WTC11 (cell line): ENCODE measurements at regions not wholly inside any gene's neighbourhood (a gene's known extent, or its start where the extent isn't known, plus 50 kb on each side); places are given as distances from the start of the nearest gene placed in this dataset.

ENCODE experiments used
- ATAC-seq: fragments of 200-7000 bp; cut with Tn5 transposase; 2 replicates; pipeline ENCODE4 v1.10.0; 2021; ENCODE audit warnings: mild to moderate bottlenecking, moderate library complexity
- CTCF ChIA-PET: fragments of 300-600 bp; sonication (Branson Sonifier 250); formaldehyde crosslinking; loops from one replicate; lab custom pipeline; 2021; ENCODE audit warnings: antibody characterized with exemption; lab: Charles Lee
- POLR2A ChIA-PET: fragments of 350-600 bp; sonication (Branson Sonifier 250); formaldehyde crosslinking; loops from one replicate; lab custom pipeline; 2021; ENCODE audit warnings: antibody characterized with exemption; lab: Charles Lee
- DNase-seq: peaks from one replicate; pipeline ENCODE4 v3.0.0; 2021; ENCODE audit warnings: low spot score
- H3K27ac Mint-ChIP-seq: 2 replicates; pipeline ENCODE4 v1.8.0; 2021; ENCODE audit warnings: mixed read lengths
- H3K27me3 Mint-ChIP-seq: 2 replicates; pipeline ENCODE4 v1.8.0; 2021; ENCODE audit warnings: low read depth, mild to moderate bottlenecking, moderate library complexity, mixed read lengths
- H3K36me3 Mint-ChIP-seq: 2 replicates; pipeline ENCODE4 v1.8.0; 2021; ENCODE audit warnings: mixed read lengths
- H3K4me1 Mint-ChIP-seq: 2 replicates; pipeline ENCODE4 v1.8.0; 2022; ENCODE audit warnings: mixed read lengths
- H3K4me3 Mint-ChIP-seq: 2 replicates; pipeline ENCODE4 v1.8.0; 2021; ENCODE audit warnings: mild to moderate bottlenecking, moderate library complexity, mixed read lengths
- H3K9me3 Mint-ChIP-seq: 2 replicates; pipeline ENCODE4 v1.8.0; 2021; ENCODE audit warnings: mixed read lengths
- CREB1 ChIP-seq: sonication (generic); formaldehyde crosslinking; IDR thresholded peaks from 2 replicates; pipeline ENCODE4 v1.8.0; 2023; ENCODE audit warnings: mild to moderate bottlenecking, missing genetic modification reagents
- CREM ChIP-seq: sonication (generic); formaldehyde crosslinking; IDR thresholded peaks from 2 replicates; pipeline ENCODE4 v1.8.1; 2022; ENCODE audit warnings: mild to moderate bottlenecking, missing genetic modification reagents, moderate library complexity
- CTCF ChIP-seq: fragments of 200-600 bp; IDR thresholded peaks from 2 replicates; pipeline ENCODE4 v1.8.0; 2022; ENCODE audit warnings: antibody characterized with exemption
- E2F5 ChIP-seq: sonication (generic); formaldehyde crosslinking; IDR thresholded peaks from 2 replicates; pipeline ENCODE4 v1.8.1; 2022; ENCODE audit warnings: mild to moderate bottlenecking, moderate library complexity, missing genetic modification reagents
- ESRRA ChIP-seq: sonication (generic); formaldehyde crosslinking; IDR thresholded peaks from 2 replicates; pipeline ENCODE4 v1.8.1; 2022; ENCODE audit warnings: mild to moderate bottlenecking, missing genetic modification reagents, borderline replicate concordance
- GRHL2 ChIP-seq: fragments of 250-450 bp; sonication (Bioruptor Pico); IDR thresholded peaks from 2 replicates; pipeline ENCODE4 v1.8.0; 2022; ENCODE audit warnings: mild to moderate bottlenecking, moderate library complexity; ENCODE audit not compliant: insufficient replicate concordance, severe bottlenecking
- KAT7 ChIP-seq: sonication (generic); formaldehyde crosslinking; IDR thresholded peaks from 2 replicates; pipeline ENCODE4 v1.8.1; 2023; ENCODE audit warnings: missing genetic modification reagents, mild to moderate bottlenecking, borderline replicate concordance
- OVOL2 ChIP-seq: fragments of 250-450 bp; sonication (Bioruptor Pico); IDR thresholded peaks from 2 replicates; pipeline ENCODE4 v1.9.0; 2021; ENCODE audit warnings: mild to moderate bottlenecking, borderline replicate concordance
- TEAD1 ChIP-seq: sonication (generic); formaldehyde crosslinking; IDR thresholded peaks from 2 replicates; pipeline ENCODE4 v1.8.0; 2022; ENCODE audit warnings: mild to moderate bottlenecking, missing genetic modification reagents
- TEAD4 ChIP-seq: sonication (generic); formaldehyde crosslinking; IDR thresholded peaks from 2 replicates; pipeline ENCODE4 v1.8.0; 2022; ENCODE audit warnings: mild to moderate bottlenecking, missing genetic modification reagents
- TP53 ChIP-seq: sonication (generic); formaldehyde crosslinking; IDR thresholded peaks from 2 replicates; pipeline ENCODE4 v1.8.1; 2023; ENCODE audit warnings: mild to moderate bottlenecking, missing genetic modification reagents
- ZMAT4 ChIP-seq: fragments of 250-450 bp; sonication (Bioruptor Pico); IDR thresholded peaks from 2 replicates; pipeline ENCODE4 v1.9.0; 2021; ENCODE audit warnings: mild to moderate bottlenecking
- ZNF121 ChIP-seq: sonication (generic); formaldehyde crosslinking; IDR thresholded peaks from 2 replicates; pipeline ENCODE4 v1.8.0; 2023; ENCODE audit warnings: missing genetic modification reagents
- ZNF263 ChIP-seq: sonication (generic); formaldehyde crosslinking; IDR thresholded peaks from 2 replicates; pipeline ENCODE4 v1.8.1; 2022; ENCODE audit warnings: low read depth, mild to moderate bottlenecking, moderate library complexity, missing genetic modification reagents
- ZSCAN18 ChIP-seq: fragments of 250-450 bp; sonication (Bioruptor Pico); IDR thresholded peaks from 2 replicates; pipeline ENCODE4 v2.1.2; 2022; ENCODE audit warnings: mild to moderate bottlenecking, moderate library complexity
- TF ChIP-seq, protein P1 (sequence below): sonication (generic); formaldehyde crosslinking; IDR thresholded peaks from 2 replicates; pipeline ENCODE4 v1.8.0; 2022; ENCODE audit warnings: missing genetic modification reagents
- TF ChIP-seq, protein P2 (sequence below): fragments of 250-450 bp; sonication (Bioruptor Pico); IDR thresholded peaks from 2 replicates; pipeline ENCODE4 v1.8.0; 2021; ENCODE audit warnings: mild to moderate bottlenecking

DNA sequence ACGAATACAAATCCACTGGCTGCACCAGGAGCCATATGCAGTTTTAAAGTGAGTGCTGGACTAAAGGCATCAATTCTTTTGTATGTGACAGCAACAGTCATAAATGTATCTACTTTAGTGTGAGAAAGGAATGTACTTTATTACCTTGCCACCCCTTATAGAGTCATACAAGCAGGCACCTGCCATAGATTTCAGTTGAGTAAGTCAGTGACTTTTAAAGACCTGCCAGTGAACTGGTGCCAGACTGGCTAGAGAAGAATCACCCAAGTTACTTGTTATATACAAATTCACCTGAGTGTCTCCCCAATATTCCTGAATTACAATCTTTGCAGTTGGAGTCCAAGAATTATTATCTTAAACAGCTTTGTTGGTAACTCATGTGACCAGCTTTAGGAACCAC is 547.9 kb downstream of the COL12A1 start (continued):
- no peak for TF ChIP-seq ZNF263 (CRISPR knock-in tag)
- no peak for TF ChIP-seq TP53 (CRISPR knock-in tag)
- TF ChIP-seq, protein P1, sequence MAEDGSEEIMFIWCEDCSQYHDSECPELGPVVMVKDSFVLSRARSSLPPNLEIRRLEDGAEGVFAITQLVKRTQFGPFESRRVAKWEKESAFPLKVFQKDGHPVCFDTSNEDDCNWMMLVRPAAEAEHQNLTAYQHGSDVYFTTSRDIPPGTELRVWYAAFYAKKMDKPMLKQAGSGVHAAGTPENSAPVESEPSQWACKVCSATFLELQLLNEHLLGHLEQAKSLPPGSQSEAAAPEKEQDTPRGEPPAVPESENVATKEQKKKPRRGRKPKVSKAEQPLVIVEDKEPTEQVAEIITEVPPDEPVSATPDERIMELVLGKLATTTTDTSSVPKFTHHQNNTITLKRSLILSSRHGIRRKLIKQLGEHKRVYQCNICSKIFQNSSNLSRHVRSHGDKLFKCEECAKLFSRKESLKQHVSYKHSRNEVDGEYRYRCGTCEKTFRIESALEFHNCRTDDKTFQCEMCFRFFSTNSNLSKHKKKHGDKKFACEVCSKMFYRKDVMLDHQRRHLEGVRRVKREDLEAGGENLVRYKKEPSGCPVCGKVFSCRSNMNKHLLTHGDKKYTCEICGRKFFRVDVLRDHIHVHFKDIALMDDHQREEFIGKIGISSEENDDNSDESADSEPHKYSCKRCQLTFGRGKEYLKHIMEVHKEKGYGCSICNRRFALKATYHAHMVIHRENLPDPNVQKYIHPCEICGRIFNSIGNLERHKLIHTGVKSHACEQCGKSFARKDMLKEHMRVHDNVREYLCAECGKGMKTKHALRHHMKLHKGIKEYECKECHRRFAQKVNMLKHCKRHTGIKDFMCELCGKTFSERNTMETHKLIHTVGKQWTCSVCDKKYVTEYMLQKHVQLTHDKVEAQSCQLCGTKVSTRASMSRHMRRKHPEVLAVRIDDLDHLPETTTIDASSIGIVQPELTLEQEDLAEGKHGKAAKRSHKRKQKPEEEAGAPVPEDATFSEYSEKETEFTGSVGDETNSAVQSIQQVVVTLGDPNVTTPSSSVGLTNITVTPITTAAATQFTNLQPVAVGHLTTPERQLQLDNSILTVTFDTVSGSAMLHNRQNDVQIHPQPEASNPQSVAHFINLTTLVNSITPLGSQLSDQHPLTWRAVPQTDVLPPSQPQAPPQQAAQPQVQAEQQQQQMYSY (CRISPR knock-in tag): no peak

- TF ChIP-seq KAT7: no peak
- TF ChIP-seq ZNF263 (CRISPR knock-in tag): no peak
- TF ChIP-seq ZSCAN18: no peak
- TF ChIP-seq ZMAT4 (CRISPR knock-in tag): no peak
- TF ChIP-seq ZNF121 (CRISPR knock-in tag): no peak
- TF ChIP-seq CREM (CRISPR knock-in tag): no peak
- no peak for TF ChIP-seq CREB1
- TF ChIP-seq, protein P2, sequence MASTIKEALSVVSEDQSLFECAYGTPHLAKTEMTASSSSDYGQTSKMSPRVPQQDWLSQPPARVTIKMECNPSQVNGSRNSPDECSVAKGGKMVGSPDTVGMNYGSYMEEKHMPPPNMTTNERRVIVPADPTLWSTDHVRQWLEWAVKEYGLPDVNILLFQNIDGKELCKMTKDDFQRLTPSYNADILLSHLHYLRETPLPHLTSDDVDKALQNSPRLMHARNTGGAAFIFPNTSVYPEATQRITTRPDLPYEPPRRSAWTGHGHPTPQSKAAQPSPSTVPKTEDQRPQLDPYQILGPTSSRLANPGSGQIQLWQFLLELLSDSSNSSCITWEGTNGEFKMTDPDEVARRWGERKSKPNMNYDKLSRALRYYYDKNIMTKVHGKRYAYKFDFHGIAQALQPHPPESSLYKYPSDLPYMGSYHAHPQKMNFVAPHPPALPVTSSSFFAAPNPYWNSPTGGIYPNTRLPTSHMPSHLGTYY: no peak
- TF ChIP-seq OVOL2 (CRISPR knock-in tag): no peak
- Mint-ChIP-seq H3K36me3 (peaks cover 25% of the 10 kb centered on the region), H3K27me3 (peaks cover 2% of the 10 kb centered on the region; the same call in 1 of the 2 replicates), H3K9me3 (peaks cover 42% of the 10 kb centered on the region), H3K4me1 (no peaks in the 10 kb centered on the region), H3K4me3 (no peak overlapping the region), H3K27ac (no peak overlapping the region)
- ATAC-seq (no peak), DNase-seq (no peak)
- ChIA-PET CTCF (no interaction called here), POLR2A (no interaction called here)
These were observed 548.8 kb downstream of the COL12A1 start for GRCh38 chr6:74657011-74657410.

DNA sequence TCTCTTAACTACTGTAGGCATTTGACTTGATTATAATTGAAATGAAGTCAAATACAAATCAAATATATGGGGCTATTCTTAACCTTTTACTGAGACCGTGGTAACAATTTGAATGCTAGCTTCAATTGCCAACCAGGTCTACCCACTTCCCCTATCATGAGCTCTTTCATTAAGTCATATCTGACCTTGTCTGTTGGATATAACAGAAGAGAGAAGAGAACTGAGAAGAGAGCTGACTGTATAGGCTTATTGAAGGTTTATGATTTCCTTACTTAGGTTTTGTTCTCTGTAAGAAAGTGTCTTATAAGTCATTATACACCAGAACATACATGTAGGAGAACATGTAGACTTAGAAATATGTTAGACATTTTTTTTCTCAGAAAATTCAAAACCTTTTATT is 549.4 kb downstream of the COL12A1 start:
- ChIA-PET POLR2A (no interaction called here), CTCF (no interaction called here)
- TF ChIP-seq TEAD4 (CRISPR knock-in tag) (no peak), GRHL2 (CRISPR knock-in tag) (no peak)
- Mint-ChIP-seq H3K36me3 (peaks cover 24% of the 10 kb centered on the region), H3K4me1 (no peaks in the 10 kb centered on the region), H3K27ac (no peak overlapping the region), H3K4me3 (no peak overlapping the region), H3K27me3 (peaks cover 2% of the 10 kb centered on the region; the same call in 1 of the 2 replicates), H3K9me3 (peaks cover 39% of the 10 kb centered on the region)
- DNase-seq (no peak), ATAC-seq (no peak)

DNA sequence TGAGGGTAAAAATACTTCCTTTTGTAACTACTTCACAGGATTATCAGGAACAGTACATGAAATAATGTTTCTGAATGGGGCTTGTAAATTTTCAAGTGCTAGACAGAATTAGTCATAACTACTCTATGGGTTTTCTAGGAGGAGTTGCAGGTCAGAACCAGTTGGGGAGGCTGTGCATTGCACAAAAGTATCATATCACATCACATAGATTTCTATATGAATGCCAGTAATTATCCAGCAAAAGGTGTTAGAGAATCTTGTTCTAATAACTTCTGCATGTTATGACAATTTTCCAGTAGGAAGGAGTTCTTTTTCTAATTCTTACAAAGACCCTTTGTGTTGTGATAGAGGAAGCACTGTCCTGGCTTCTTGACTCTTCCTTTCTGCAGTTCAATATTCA is 551.6 kb downstream of the COL12A1 start:
- H3K4me3 Mint-ChIP-seq: no peak overlapping the region
- no peak overlapping the region for H3K27ac Mint-ChIP-seq
- no peaks in the 10 kb centered on the region for H3K27me3 Mint-ChIP-seq
- TF ChIP-seq TEAD1 (no peak), TP53 (CRISPR knock-in tag) (no peak), CTCF (no peak), ESRRA (no peak), E2F5 (CRISPR knock-in tag) (no peak)
- peaks cover 2% of the 10 kb centered on the region for H3K36me3 Mint-ChIP-seq
- no peaks in the 10 kb centered on the region for H3K4me1 Mint-ChIP-seq
- DNase-seq (no peak), ATAC-seq (no peak)
- ChIA-PET CTCF (no interaction called here), POLR2A (no interaction called here)
- peaks cover 18% of the 10 kb centered on the region for H3K9me3 Mint-ChIP-seq
